ENCODE measurements at regions not wholly inside any gene's neighbourhood (a gene's known extent, or its start where the extent isn't known, plus 50 kb on each side); places are given as distances from the start of the nearest gene placed in this dataset.

DNA sequence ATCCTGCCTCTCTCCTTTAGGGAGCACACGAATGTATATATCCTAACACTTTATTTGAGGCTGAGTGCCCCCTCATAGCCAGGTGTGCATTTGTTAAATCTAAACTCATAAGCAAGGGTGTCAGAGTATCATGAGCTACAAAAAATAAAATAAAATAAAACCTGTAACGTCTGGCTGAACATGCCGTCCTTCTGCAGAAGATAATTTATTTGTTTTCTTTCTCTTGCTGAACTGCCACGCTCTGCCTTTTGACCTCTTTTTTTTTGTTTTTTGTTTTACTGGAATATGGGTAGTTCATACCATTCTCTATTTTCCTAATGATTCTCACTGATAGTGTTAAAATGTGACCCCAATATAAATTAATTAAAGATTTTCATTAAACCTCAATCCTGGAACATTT, 117.7 kb upstream of the MPDZ start (continued):
- TF ChIP-seq ZBTB26 (CRISPR knock-in tag; IDR thresholded peaks at IDR 0.05; ENCODE audit: borderline replicate concordance), result no peak

DNA sequence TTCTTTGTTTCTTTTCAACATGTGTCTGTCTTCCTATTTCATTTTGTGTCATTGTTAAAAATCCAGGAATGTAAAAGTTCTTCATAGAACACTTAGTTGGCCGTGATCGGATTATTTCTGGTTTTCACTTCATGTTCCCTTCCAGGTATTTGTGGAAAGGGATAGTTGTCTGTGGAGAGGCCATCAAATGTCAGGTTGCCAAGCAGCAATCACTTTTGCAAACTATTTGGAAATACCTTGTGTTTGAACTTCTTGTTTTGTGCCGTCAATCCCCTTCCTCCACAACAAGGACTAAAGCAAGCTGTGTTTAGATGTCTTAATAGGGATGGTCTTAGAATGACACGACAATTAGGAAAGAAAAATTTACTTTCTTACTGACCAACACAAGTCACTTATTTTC, 116.9 kb upstream of the MPDZ start:
- TF ChIP-seq FOXJ3 (CRISPR knock-in tag; IDR thresholded peaks at IDR 0.05; ENCODE audit: borderline replicate concordance) (no peak), FOXO4 (CRISPR knock-in tag; conservative IDR thresholded peaks at IDR 0.05) (no peak), ZEB1 (IDR thresholded peaks at IDR 0.05; ENCODE audit: insufficient replicate concordance, low read depth) (no peak)
- TF ChIP-seq, protein P1, sequence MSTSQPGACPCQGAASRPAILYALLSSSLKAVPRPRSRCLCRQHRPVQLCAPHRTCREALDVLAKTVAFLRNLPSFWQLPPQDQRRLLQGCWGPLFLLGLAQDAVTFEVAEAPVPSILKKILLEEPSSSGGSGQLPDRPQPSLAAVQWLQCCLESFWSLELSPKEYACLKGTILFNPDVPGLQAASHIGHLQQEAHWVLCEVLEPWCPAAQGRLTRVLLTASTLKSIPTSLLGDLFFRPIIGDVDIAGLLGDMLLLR (CRISPR knock-in tag; IDR thresholded peaks at IDR 0.05), result no peak
- H3K4me3 ChIP-seq (replicated peaks in 1 of 3; ENCODE audit: insufficient read depth in 1 of 3, low read depth in 2 of 3, low read length in 3 of 3), result no peak overlapping the region
- in situ Hi-C loops (cut with HindIII; ENCODE audit: extremely low pct_ligation_motif_present, low pct_unique_long_range_greater_than_20kb) (no loop called here), intact Hi-C loops (cut with micrococcal nuclease; ENCODE audit: unreplicated experiment) (no loop called here)
- H3K4me2 ChIP-seq (ENCODE audit: low read depth, low read length), result no peak overlapping the region
- ATAC-seq (no peak), DNase-seq (ENCODE audit: low spot score) (no peak), FAIRE-seq (no peak)
- no TSS peak for BruUV-seq (replicated peaks)
- H3K27ac ChIP-seq (ENCODE audit: extremely low read length, insufficient read depth, low read length), result no peak overlapping the region
- H3K9ac ChIP-seq (ENCODE audit: insufficient read depth, low read depth, low read length), result no peak overlapping the region
- ChIA-PET POLR2A (no interaction called here), CTCF (ENCODE audit: low intra/inter-chr PET ratio, low total read pairs) (no interaction called here)
- WGBS (ENCODE audit: low lambda C conversion rate), result 0% methylated on average over 4 of the region's 4 CpGs
- H3K27me3 ChIP-seq (ENCODE audit: control insufficient read depth in 1 of 2, insufficient read depth in 2 of 2, low read length in 2 of 2), result no peaks in the 10 kb centered on the region
- H3K79me2 ChIP-seq (ENCODE audit: insufficient read depth, low read length), result no peaks in the 10 kb centered on the region
- no peaks in the 10 kb centered on the region for H3K9me3 ChIP-seq (ENCODE audit: low read length)
- no peaks in the 10 kb centered on the region for H3K4me1 ChIP-seq (ENCODE audit: insufficient read depth, low read length)
- no peaks in the 10 kb centered on the region for H4K20me1 ChIP-seq (ENCODE audit: insufficient read depth, low read length)
- H2AFZ ChIP-seq (ENCODE audit: low read length), result no peak overlapping the region
- H3K36me3 ChIP-seq (replicated peaks in 1 of 2; ENCODE audit: control insufficient read depth in 1 of 2, insufficient read depth in 2 of 2, low read length in 2 of 2), result no peaks in the 10 kb centered on the region
